Adrenal gland (tissue), 5 donors: ENCODE measurements at regions not wholly inside any gene's neighbourhood (a gene's known extent, or its start where the extent isn't known, plus 50 kb on each side); places are given as distances from the start of the nearest gene placed in this dataset.

ENCODE experiments used
- CTCF ChIP-seq, 6 experiments: fragments of 450-650 bp in 4 of 6; fragments of 200-600 bp in 2 of 6; sonication (generic) in 1 of 6; IDR thresholded peaks; 1 replicate in 5 of 6; 2 replicates in 1 of 6; pipeline versions ENCODE4 v1.5.1 to v1.8.0; 2016 to 2021; ENCODE audit warnings: antibody characterized with exemption in 6 of 6, mild to moderate bottlenecking in 2 of 6, moderate library complexity in 1 of 6
- POLR2A ChIP-seq, 2 donors: fragments of 450-650 bp; IDR thresholded peaks; one replicate each; pipeline ENCODE4 v1.6.1; 2017; ENCODE audit warnings: antibody characterized with exemption in 2 of 2, mild to moderate bottlenecking in 2 of 2, moderate library complexity in 1 of 2
- donor health status: DM: no; HTN: no; CAD: no.

- TF ChIP-seq CTCF (IDR thresholded peaks at IDR 0.05) (no peak), POLR2A (IDR thresholded peaks at IDR 0.05) (no peak)
These were observed 1572.1 kb upstream of the LRRTM1 start for GRCh38 chr2:81876624-81877023.
